CD4-positive, alpha-beta memory T cell (primary cell): ENCODE measurements at regions not wholly inside any gene's neighbourhood (a gene's known extent, or its start where the extent isn't known, plus 50 kb on each side); places are given as distances from the start of the nearest gene placed in this dataset.

ENCODE experiments used
- CTCF ChIA-PET: fragments of 350-600 bp; sonication (Branson Sonifier 250); formaldehyde crosslinking; loops from one replicate; lab custom pipeline; 2021; ENCODE audit warnings: inconsistent platforms; ENCODE audit not compliant: partially characterized antibody; lab: Charles Lee
- POLR2A ChIA-PET: fragments of 350-600 bp; sonication (Branson Sonifier 250); formaldehyde crosslinking; loops from one replicate; lab custom pipeline; 2021; ENCODE audit not compliant: partially characterized antibody; lab: Charles Lee
- DNase-seq, 5 donors: peaks; one replicate each; pipeline versions ENCODE4 v3.0.0 to v3.0.0-alpha.2; 2020 to 2022; ENCODE audit warnings: mixed read lengths in 1 of 5
- H3K27ac ChIP-seq: one replicate; pipeline ENCODE4 v1.7.0; 2013; ENCODE audit warnings: low read depth, low read length
- H3K27me3 ChIP-seq: 2 replicates; pipeline ENCODE4 v1.7.0; 2013; ENCODE audit warnings: mild to moderate bottlenecking, low read length, moderate library complexity; ENCODE audit not compliant: insufficient read depth
- H3K36me3 ChIP-seq: 2 replicates; pipeline ENCODE4 v1.7.0; 2013; ENCODE audit warnings: mild to moderate bottlenecking, low read length, moderate library complexity; ENCODE audit not compliant: insufficient read depth
- H3K4me1 ChIP-seq: 2 replicates; pipeline ENCODE4 v1.7.0; 2013; ENCODE audit warnings: mild to moderate bottlenecking, low read length, moderate library complexity; ENCODE audit not compliant: insufficient read depth
- H3K4me3 ChIP-seq, 2 donors: one replicate each; pipeline ENCODE4 v1.7.0; 2013; ENCODE audit warnings: low read length in 2 of 2, mild to moderate bottlenecking in 1 of 2
- H3K9me3 ChIP-seq, 2 donors: one replicate each; pipeline ENCODE4 v1.7.0; 2013; ENCODE audit warnings: low read length in 2 of 2, control low read depth in 1 of 2; ENCODE audit not compliant: control insufficient read depth in 1 of 2
- H3K27ac Mint-ChIP-seq, 7 donors: one replicate each; pipeline ENCODE4 v1.8.0; 2020 to 2021; ENCODE audit warnings: mixed read lengths in 7 of 7, mild to moderate bottlenecking in 6 of 7, inconsistent platforms in 3 of 7, moderate library complexity in 3 of 7
- H3K27me3 Mint-ChIP-seq, 2 donors: one replicate each; pipeline ENCODE4 v1.8.0; 2020 to 2021; ENCODE audit warnings: mixed read lengths in 2 of 2
- H3K36me3 Mint-ChIP-seq, 2 donors: one replicate each; pipeline ENCODE4 v1.8.0; 2020 to 2021; ENCODE audit warnings: mixed read lengths in 2 of 2, inconsistent platforms in 1 of 2, mild to moderate bottlenecking in 1 of 2
- H3K4me1 Mint-ChIP-seq, 4 donors: one replicate each; pipeline ENCODE4 v1.8.0; 2020 to 2021; ENCODE audit warnings: mixed read lengths in 4 of 4, mild to moderate bottlenecking in 1 of 4
- H3K4me3 Mint-ChIP-seq, 8 donors: one replicate each; pipeline ENCODE4 v1.8.0; 2020 to 2021; ENCODE audit warnings: mixed read lengths in 8 of 8, mild to moderate bottlenecking in 7 of 8, moderate library complexity in 6 of 8, inconsistent platforms in 3 of 8
- H3K9me3 Mint-ChIP-seq, 8 donors: one replicate each; pipeline ENCODE4 v1.8.0; 2020 to 2021; ENCODE audit warnings: mixed read lengths in 8 of 8, mild to moderate bottlenecking in 5 of 8, inconsistent platforms in 3 of 8, moderate library complexity in 1 of 8
- intact Hi-C: fragments of 100-400 bp; cut with micrococcal nuclease; formaldehyde crosslinking; loops from one replicate; pipeline ENCODE4 v1.15.1; 2023

- peaks cover 17% of the 10 kb centered on the region for H3K4me1 ChIP-seq
- H3K27me3 ChIP-seq, result peaks cover 23% of the 10 kb centered on the region
- POLR2A ChIA-PET, result no interaction called here
- H3K27me3 Mint-ChIP-seq, result peaks cover 20 to 29% of the 10 kb centered on the region in 2 donors
- peaks cover 0 to 6% (median 2%) of the 10 kb centered on the region in 8 donors for H3K9me3 Mint-ChIP-seq
- intact Hi-C loops, result no loop called here
- DNase-seq, result no peak
- no peaks in the 10 kb centered on the region for H3K9me3 ChIP-seq
- peaks cover 2 to 12% (median 9%) of the 10 kb centered on the region in 4 donors for H3K4me1 Mint-ChIP-seq
- no peaks in the 10 kb centered on the region for H3K36me3 Mint-ChIP-seq
- H3K27ac Mint-ChIP-seq, result no peak overlapping the region
- no peaks in the 10 kb centered on the region for H3K36me3 ChIP-seq
- H3K4me3 Mint-ChIP-seq, result no peak overlapping the region
- H3K27ac ChIP-seq, result no peak overlapping the region
- no peak overlapping the region for H3K4me3 ChIP-seq
- CTCF ChIA-PET, result no interaction called here
These were observed 70.2 kb upstream of the TBX5 start for GRCh38 chr12:114476159-114476558.

GRCh38 chr12:114473717-114474116, 67.8 kb upstream of the TBX5 start:
- H3K27ac ChIP-seq, result no peak overlapping the region
- Mint-ChIP-seq H3K4me3 (no peak overlapping the region), H3K4me1 (no peaks in the 10 kb centered on the region), H3K36me3 (no peaks in the 10 kb centered on the region), H3K27me3 (peaks cover 10 to 11% of the 10 kb centered on the region in 2 donors), H3K9me3 (peaks cover 0 to 6% (median 0%) of the 10 kb centered on the region in 8 donors), H3K27ac (no peak overlapping the region)
- CTCF ChIA-PET, result no interaction called here
- DNase-seq, result no peak
- no peaks in the 10 kb centered on the region for H3K9me3 ChIP-seq
- peaks cover 7% of the 10 kb centered on the region for H3K27me3 ChIP-seq
- H3K4me1 ChIP-seq, result no peaks in the 10 kb centered on the region
- H3K36me3 ChIP-seq, result no peaks in the 10 kb centered on the region
- no peak overlapping the region for H3K4me3 ChIP-seq
- POLR2A ChIA-PET, result no interaction called here
- intact Hi-C loops, result no loop called here

GRCh38 chr12:114473018-114473417, 67.1 kb upstream of the TBX5 start:
- Mint-ChIP-seq H3K27me3 (peaks cover 5 to 6% of the 10 kb centered on the region in 2 donors), H3K36me3 (no peaks in the 10 kb centered on the region), H3K4me3 (no peak overlapping the region), H3K27ac (no peak overlapping the region), H3K9me3 (peaks cover 0 to 6% (median 0%) of the 10 kb centered on the region in 8 donors), H3K4me1 (no peaks in the 10 kb centered on the region)
- Histone ChIP-seq H3K36me3 (no peaks in the 10 kb centered on the region), H3K4me3 (no peak overlapping the region), H3K9me3 (no peaks in the 10 kb centered on the region), H3K27ac (no peak overlapping the region), H3K4me1 (no peaks in the 10 kb centered on the region), H3K27me3 (peaks cover 7% of the 10 kb centered on the region)
- POLR2A ChIA-PET, result no interaction called here
- intact Hi-C loops, result no loop called here
- CTCF ChIA-PET, result no interaction called here
- DNase-seq, result no peak

GRCh38 chr12:114457620-114458019, 51.7 kb upstream of the TBX5 start:
- intact Hi-C loops, result no loop called here
- Histone ChIP-seq H3K4me1 (no peaks in the 10 kb centered on the region), H3K27ac (no peak overlapping the region), H3K27me3 (no peaks in the 10 kb centered on the region), H3K36me3 (no peaks in the 10 kb centered on the region), H3K9me3 (no peaks in the 10 kb centered on the region), H3K4me3 (no peak overlapping the region)
- Mint-ChIP-seq H3K27me3 (peaks cover 11 to 12% of the 10 kb centered on the region in 2 donors), H3K4me1 (no peaks in the 10 kb centered on the region), H3K27ac (no peak overlapping the region), H3K36me3 (no peaks in the 10 kb centered on the region), H3K9me3 (peaks cover 0 to 16% (median 2%) of the 10 kb centered on the region in 8 donors), H3K4me3 (no peak overlapping the region)
- no peak for DNase-seq
- ChIA-PET POLR2A (no interaction called here), CTCF (no interaction called here)
